NCI-H1417 (cell line): ENCODE measurements at regions not wholly inside any gene's neighbourhood (a gene's known extent, or its start where the extent isn't known, plus 50 kb on each side); places are given as distances from the start of the nearest gene placed in this dataset.

Source experiments
- DNase-seq, 3 experiments: peaks; one replicate each; lab custom pipeline; 2025; lab: John Stamatoyannopoulos, UW

DNA sequence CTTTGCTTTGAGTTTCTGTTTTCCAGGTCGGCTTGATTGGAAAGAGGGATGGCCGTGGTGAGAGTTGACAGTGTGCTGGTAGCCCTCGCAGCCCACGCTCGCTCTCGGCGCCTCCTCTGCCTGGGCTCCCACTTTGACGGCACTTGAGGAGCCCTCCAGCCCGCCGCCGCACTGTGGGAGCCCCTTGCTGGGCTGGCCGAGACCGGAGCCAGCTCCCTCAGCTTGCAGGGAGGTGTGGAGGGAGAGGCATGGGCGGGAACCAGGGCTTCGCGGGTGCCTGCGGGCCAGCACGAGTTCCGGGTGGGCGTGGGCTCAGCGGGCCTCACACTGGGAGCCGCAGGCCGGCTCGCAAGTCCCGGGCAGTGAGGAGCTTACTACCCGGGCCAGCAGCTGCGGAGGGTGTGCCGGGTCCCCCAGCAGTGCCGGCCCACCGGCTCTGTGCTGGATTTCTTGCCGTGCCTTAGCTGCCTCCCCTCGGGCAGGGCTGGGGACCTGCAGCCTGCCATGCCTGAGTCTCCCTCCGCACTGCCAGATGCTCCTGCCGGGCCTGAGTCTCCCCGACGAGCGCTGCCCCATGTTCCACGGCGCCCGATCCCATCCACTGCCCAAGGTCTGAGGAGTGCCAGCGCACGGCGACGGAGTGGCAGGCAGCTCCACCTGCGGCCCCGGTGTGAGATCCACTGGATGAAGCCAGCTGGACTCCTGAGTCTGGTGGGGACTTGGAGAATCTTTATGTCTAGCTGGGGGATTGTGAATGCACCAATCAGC lies 166.4 kb upstream of the FAT1 start:
- DNase-seq, result no peak

DNA sequence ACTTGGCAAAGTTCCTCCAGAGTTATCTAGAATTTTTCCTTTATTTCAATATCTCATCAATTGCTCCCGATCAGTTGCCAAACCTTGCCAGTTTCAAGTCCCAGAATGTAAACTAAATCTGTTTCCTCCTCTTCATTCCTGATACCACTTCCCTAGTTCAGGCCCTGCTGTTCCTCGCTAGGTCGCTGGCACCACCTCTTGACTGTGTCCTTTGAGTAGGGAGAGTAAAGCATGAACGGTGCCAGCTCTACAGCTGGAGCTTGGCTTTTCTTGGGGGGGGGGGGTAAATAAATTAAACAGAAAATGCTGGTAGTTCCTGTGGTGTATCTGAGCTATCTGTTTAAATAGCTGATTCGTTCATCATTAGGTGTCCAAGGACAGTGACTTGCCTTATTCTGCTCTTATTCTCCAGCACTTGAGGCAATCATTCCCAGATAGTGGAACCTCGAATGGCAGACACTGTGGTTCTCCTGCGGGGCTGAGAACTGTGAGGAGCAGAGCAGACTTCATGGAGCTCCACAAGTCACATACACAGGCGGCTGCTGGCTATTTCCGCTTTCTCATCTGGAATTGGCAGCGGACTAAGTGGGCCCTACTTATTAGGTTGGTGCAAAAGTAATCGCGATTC lies 168.3 kb upstream of the FAT1 start:
- DNase-seq, result no peak

- no peak for DNase-seq
These were observed 174.7 kb upstream of the FAT1 start for GRCh38 chr4:186898367-186898766.

- DNase-seq, result no peak
These were observed 176.7 kb upstream of the FAT1 start for GRCh38 chr4:186900232-186900900.

GRCh38 chr4:186900984-186901383 lies 177.3 kb upstream of the FAT1 start:
- DNase-seq, result no peak

GRCh38 chr4:186901850-186902249 lies 178.2 kb upstream of the FAT1 start:
- DNase-seq, result no peak

GRCh38 chr4:186902361-186902760 lies 178.7 kb upstream of the FAT1 start:
- no peak for DNase-seq

- no peak for DNase-seq
These were observed 180.4 kb upstream of the FAT1 start for GRCh38 chr4:186904101-186904500.

DNA sequence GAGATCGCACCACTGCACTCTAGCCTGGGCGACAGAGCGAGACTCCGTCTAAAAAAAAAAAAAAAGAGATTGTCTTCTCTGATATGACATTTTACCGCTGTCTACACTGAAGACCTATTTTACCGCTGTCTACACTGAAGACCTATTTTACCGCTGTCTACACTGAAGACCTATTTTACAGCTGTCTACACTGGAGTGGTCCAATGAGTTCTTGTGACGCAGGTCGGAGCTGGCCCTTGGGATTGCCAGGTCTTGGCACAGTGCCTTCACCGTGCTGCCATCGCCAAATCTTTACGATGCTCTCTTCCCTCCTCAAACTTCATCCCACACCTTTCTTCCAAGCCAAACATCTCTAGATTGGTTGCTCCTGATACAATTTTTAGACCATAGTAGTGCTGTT lies 183.1 kb upstream of the FAT1 start:
- no peak for DNase-seq

DNA sequence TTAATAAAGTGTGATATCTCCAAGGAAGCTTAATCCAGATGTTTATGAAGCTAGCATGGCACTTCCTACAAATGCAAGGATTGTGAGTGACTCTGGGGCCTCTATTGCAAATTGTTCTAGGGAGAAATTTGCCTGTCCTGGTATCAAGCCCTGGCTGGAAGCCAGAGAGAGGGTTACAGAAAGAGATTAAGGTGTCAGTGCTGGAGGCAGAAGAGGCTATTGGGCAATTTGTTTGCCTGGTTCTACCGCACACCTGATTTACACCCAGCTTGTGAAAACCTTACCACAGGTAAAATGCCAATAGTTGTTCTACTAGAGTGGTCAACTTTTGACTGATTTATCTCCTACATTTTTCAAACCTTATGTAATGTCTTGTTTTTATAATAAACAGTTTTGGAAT lies 186.7 kb upstream of the FAT1 start:
- no peak for DNase-seq

- DNase-seq, result no peak
These were observed 188.9 kb upstream of the FAT1 start for GRCh38 chr4:186912606-186913005.

- DNase-seq, result no peak
These were observed 192.2 kb upstream of the FAT1 start for GRCh38 chr4:186915816-186916215.

DNA sequence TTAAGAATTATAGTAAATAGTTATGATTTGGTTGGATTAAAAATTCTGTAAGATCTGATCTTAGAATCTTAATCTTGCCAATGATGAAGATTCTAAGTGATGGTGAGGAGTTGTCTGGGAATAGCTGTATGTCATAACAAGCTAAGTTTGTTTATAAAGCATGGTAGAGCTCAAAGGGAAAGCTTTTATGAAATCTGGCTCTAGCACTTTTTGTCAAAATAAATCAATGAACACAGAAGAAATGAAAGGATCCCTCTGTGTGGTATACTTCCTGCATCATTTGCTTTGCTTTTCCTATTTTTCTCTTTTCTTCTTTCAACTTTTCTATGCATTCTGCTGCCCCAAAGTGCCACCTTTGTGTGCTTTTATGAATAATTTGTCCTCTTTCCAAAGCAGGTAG lies 193.5 kb upstream of the FAT1 start:
- DNase-seq, result no peak

DNA sequence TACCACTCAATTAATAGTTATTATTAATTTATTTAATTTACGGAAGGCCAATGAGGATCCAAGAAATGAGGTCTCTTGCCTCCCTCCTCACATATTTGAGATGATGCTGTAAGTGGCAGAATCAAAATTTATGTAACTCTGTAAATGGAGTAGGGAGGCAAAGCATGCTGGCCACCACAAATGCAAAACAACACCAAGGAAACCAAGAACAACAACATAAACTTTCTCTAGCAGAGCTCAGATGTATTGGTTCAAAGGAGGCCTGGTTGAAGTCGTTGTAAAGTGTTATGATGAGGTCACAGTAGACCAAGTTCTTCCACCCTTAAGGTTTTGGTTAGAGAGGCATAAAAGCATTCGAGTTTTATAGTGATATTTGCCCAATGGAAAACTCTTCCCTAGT lies 194.8 kb upstream of the FAT1 start:
- no peak for DNase-seq

DNA sequence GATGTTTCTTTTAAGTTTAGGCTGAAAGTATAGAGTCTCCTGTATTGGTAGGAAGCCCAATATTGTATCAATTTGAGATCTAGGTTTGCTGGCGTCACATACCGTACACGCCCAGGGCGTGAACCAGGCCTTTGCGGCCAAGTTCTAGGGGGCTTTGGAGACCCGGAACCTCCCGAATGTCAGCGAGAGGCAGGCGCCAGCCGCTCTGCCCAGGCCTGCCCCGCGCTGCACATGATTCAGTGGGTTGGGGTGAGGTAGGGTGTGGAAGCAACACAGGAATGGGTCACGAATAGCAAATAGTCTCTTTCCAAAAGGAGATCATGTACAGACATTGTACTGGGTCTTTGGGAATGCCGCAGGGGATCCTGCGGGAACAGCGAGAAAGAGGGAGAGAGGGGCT lies 195.7 kb upstream of the FAT1 start:
- no peak for DNase-seq

GRCh38 chr4:186920483-186920882 lies 196.8 kb upstream of the FAT1 start:
- no peak for DNase-seq

- DNase-seq, result no peak
These were observed 197.3 kb upstream of the FAT1 start for GRCh38 chr4:186920992-186921391.

DNA sequence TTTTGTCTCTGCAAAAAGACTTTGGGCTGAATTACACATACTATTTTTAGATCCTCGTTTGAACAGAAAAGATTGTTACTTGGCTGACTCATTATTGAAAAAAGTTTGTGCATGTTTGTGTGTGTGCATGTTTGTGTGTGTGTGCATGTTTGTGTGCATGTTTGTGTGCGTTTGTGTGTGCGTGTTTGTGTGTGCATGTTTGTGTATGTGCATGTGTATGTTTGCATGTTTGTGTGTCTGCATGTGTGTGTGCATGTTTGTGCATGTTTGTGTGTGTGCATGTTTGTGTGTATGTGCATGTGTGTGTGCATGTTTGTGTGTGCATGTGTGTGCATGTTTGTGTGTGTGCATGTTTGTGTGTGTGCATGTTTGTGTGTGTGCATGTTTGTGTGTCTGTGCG lies 201.1 kb upstream of the FAT1 start:
- DNase-seq, result no peak

DNA sequence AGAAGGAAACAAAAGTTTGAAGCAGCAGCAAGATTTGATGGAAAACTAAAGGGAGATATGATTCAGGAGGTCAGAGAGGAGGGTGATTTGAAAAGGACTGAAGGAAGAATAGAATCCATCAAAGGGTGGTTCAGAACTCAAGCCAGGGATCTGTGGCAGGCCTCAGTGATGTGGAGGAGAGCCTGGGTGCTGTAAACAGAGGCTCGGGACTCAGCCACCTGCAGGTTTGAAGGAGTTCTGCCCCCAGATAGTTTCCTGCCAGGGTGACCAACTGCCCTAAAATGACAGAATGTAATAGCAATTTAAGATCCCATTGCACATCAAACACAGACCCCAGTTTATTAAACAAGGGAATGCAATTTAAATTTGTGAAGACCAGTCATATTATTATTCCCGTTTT lies 204.0 kb upstream of the FAT1 start:
- DNase-seq, result no peak

- DNase-seq, result no peak
These were observed 206.4 kb upstream of the FAT1 start for GRCh38 chr4:186930024-186930423.

DNA sequence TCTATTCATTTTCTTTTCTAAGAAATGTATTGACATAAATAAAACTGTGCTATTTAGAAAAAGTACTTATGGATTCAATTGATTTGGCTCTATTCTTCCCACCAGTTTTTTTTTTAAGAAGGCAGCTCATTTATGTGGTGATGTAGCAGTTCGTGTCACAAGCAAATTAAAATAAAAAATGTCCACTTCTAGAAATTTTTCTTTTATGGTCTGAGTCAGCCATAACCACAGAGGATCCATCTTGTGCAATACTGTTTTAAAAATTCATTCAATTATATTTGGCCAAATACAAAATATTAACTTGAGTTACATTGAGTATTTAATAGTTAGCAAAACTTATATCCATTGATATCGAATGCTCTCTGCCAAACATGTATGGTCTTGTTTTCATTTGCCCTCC lies 207.9 kb upstream of the FAT1 start:
- no peak for DNase-seq

DNA sequence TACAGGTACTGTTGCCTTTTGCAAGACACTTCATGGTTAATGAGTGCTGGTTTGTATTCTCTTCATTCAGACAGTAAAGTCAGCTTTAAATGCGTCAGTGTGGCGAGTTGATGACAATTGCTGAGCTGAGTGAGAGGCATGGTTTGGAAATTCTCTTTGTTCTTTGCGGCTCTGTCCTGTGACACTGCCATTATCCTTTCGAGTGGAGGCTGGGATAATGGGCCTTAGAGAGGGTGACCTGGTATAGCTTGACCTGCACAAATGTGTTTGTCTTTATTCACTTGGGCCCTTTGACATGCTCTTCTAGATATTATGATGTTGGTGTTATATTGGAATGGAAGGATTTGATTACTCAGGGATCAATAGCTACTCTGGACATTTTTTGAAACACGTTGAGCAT lies 208.5 kb upstream of the FAT1 start:
- DNase-seq, result peak in 2 of 3 experiments; percentile 22 to 73

DNA sequence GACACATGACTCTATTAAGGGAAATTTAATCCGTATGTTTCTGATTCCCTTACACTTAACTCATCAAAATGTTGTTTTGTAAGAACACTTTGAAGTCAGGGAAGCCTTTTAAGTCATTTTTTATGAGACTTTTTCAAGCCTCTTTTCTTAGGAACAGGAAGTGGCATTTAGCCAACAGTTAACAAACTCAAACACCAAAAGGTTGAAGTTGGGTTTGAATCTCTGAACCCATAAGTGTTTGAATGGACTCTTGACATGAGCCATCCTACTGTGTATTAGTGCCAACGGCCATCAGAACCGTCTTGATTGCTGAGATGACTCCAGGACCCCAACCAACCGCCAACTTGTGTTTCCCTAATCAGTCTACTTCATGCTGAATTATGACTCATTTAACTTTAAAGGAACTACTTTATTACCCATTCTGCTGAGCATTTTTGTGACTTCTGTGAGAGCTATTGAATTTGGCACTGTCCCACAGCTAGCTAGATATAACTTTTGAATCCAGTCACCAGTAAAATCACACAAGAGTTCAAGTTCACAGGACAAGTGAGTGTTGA lies 209.1 kb upstream of the FAT1 start:
- DNase-seq, result peak in 1 of 3 experiments; percentile 10
